NCI-H2081 treated with DMSO at 0.1 percent for 48 hours (cell line): ENCODE measurements at regions not wholly inside any gene's neighbourhood (a gene's known extent, or its start where the extent isn't known, plus 50 kb on each side); places are given as distances from the start of the nearest gene placed in this dataset.

ENCODE experiments used
- DNase-seq: peaks from one replicate; lab custom pipeline; 2025; lab: John Stamatoyannopoulos, UW

- no peak for DNase-seq
These were observed 279.1 kb upstream of the PLET1 start for GRCh38 chr11:112539741-112540140.

- no peak for DNase-seq
These were observed 279.6 kb upstream of the PLET1 start for GRCh38 chr11:112540261-112540660.

GRCh38 chr11:112541140-112542046 is 280.7 kb upstream of the PLET1 start:
- no peak for DNase-seq

DNA sequence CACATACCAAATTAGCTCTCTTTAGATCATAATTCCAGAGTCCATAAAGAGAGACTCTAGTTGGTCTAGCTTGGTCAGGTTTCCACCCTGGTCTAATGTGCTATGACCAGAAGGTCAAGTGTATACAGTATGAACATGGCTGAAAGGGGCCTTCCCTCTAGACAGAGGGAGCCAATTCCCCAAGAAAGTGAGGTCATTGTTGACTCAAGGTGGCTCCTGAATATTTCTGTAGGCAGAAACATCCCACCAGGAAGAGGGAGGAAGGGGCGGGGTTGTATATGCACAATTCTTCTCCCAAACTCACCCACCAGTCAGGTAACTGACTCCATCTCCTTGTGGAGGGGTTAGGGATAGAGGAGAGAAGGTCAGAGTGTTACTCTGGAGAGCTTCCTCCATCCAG is 281.8 kb upstream of the PLET1 start:
- no peak for DNase-seq

DNA sequence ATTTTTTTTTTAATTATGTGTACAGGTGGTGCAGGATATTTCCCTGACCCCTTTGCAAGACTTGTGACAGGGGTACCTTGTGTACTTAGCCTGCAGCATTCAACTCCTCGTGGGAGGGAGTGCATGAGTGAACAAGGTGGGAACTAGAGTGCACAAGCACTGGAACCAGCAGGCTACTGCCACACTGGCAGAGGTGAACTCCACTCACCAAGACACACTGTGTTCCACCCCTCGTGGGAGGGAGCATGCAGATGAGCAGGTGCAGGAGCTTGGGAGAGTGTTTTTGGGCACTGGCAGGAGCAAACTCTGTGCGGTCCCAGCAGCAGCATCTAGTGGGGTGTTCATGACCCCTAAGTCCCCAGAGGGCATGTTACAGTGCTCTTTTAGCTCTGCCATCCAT is 282.7 kb upstream of the PLET1 start:
- no peak for DNase-seq

DNA sequence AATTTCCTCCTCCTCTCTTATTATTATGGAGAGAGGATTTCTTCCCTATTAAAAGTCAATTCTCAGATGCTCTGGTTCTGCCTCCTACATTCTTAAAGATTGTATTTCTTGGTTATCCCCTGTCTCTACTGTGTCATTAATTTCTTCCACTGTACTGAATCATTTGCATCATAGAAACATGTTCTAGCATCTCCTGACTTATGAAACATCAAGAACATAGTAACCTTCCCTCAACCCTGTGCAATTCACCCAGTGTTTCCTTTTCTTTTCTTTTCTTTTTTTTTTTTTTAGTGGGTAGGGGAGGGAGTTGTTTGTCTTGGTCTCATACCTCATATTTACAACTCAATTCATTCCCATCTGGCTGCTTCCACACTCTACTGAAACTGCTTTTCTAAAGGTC is 288.0 kb upstream of the PLET1 start:
- no peak for DNase-seq

- DNase-seq: no peak
These were observed 292.6 kb upstream of the PLET1 start for GRCh38 chr11:112553205-112553731.

- no peak for DNase-seq
These were observed 293.9 kb upstream of the PLET1 start for GRCh38 chr11:112554586-112554985.

DNA sequence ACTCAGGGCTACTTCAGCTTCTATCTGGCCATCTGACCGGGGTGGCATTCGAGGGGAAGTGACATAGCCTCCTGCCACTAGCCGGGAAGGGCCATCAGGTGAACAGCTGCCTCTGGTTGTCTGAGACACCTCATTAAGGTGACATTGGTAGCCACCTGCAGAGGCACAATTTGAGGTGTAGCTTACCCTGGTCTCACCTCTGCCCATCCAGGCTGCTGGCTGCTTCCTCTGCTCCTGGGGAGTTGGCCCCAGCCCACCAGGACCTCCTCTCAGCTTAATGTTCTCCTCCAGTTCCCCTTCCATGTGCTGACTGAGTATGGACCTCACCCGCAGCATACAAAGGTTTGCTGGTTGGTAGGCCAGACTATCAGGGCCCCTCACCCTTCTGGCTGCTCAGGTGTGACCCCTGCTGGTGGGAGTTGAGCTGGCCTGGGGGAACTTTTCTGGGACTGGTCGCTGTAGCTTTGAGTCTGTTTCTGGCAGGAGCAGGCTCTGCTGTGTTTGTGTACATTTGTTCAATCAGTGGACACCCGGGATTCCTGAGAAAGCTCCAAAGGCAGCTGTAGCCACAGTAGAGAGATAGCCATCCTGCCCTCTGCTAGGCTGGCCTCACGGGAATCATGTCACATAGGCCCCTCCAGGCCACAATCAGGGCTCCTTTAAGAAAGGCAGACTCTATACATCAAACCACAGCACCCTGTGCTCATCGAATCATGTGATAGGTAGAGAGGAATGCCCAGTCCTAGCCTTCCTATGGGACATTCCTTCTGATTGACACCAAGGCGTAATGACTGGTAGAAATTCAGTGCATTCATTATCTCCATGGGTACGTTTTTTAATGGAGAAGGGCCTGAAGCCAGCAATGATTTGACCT is 295.1 kb upstream of the PLET1 start:
- no peak for DNase-seq

DNA sequence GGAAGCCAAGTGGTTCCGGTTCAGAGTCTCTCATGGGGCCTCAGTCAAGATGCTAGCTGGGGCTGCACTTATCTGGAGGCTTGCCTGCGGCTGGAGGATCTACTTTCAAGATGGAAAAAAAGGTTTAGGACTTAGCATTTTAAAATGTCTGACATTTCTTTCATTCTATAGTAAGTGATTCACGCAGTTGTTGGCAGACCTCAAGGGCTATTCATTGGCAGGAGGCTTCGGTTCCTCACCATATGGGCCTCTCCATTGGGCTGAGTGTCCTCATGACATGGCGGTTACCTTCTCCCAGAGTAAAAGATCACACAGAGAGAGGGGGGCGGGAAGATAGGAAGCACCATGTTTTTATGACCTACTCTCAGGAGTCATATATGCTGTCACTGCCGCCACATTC is 298.0 kb upstream of the PLET1 start:
- no peak for DNase-seq

GRCh38 chr11:112563808-112564207 is 303.1 kb upstream of the PLET1 start:
- no peak for DNase-seq

GRCh38 chr11:112564228-112564955 is 303.7 kb upstream of the PLET1 start:
- DNase-seq: no peak

DNA sequence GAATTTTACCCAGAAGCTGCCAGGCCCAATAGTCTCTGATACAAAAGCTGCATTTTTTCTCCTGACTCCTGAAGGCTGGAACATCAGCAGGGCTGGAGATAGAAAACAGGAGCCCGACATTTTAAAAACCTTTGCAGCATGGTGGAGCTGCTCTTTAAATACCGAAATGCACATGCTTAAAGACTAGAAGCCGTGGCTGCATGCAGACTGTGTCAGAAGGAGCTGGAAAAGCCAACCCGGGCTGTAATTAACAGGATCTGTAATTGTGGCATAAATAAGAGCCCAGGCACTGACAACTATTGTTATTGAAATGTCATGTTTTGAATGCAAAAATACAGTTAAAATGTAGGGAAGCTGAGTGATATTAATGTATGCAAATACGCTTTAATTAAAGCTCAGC is 304.9 kb upstream of the PLET1 start:
- DNase-seq: no peak

DNA sequence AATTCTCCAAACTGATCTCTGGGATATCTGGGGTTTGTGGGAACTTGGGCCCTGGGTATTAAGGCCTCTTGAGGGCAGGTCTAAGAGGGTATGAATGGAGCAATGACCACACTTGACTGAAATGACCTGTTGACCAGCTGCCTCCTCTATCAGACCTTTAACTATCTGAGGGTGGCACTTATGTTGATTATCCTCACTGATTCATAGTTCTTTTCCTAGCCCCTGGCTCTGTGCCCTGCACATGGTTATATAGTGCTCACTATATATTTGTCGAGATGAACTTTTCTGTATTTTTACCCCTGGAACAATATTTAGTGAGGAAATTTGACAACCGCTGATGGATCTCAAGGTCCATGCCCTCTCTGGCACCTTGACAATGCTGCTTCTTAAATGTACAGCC is 305.5 kb upstream of the PLET1 start:
- no peak for DNase-seq

GRCh38 chr11:112570333-112570732 is 309.7 kb upstream of the PLET1 start:
- no peak for DNase-seq

DNA sequence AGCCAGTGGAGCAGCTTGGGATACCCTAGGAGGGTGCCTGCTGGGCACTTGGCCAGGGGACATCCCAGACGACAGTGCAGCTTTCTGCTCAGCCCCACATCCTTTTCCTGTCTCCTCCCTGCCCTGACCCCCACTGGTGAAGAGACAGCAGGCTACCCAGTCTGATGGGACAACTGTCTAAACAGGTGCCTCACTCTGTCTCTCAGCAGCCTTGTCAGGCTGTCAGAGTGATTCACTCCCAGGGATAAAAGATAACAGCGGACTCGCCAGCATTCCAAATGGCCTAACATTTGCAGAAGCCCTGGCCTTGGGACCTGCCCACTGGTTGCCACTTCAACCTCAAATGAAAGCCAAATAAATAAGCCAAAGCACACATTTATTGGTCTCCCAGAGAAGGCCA is 318.6 kb upstream of the PLET1 start:
- DNase-seq: no peak

DNA sequence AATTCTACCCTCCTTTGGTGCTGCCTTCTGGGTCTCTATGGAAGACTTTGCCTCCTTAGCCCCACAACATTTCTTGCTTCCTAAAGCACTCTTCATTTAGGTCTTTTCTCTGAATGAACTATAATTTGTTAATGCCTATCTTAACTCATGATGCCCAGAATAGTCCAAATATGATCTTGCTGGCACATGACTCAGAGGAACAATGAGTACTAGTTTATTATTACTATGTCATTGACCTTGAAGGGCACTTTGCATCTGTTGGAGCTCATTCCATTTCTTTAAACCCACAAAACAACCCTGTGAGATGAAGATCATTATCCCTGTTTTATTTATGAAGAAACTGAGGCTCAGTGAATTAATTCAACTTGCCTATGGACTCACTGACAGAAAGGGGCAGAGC is 320.2 kb upstream of the PLET1 start:
- no peak for DNase-seq

- DNase-seq: no peak
These were observed 321.1 kb upstream of the PLET1 start for GRCh38 chr11:112581747-112582146.

DNA sequence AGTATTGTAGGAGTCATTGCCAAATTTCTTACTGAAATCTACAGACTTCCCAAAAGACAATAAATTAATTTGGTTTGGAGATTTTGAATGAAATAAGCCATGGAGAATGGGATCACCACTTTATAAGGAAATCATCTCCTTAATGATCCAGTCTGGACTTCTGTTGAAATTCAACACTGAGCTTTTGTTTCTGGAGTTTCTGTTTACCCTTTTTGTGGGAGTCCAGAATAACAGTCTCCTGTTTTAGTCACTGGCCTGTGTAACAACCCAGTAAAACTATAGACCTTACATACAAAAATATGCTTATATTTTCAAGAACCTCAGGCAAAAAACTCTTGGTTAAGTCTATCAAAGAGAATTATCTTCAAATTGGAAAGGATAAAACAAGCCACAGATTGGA is 321.7 kb upstream of the PLET1 start:
- no peak for DNase-seq

DNA sequence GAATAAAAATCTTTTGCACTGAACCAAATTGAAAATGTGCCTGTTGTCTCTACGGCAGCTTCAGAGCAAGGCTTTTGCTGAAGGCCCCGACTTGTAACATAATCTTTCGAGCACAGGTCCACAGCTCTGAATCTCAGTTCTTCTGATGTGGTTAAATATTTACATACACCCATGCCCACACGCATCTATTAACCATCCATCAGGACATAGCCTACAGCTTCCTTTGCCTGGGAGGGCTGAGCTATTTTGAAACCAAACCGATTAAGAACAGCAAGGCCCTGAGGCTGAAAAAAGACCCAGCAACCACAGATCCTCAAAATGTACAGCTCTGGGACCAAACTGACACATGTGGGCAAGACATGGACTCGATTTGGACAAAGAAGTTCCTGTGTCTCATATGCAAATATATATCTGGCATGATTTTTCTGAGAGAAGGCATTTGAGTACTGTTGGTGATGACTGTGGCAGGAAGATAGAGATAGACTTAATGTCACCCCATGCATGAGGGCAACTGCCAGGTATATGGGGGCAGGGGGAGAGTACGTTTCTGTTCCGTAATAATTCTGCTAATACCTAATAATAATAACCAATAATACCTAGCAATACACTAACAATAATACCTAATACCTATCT is 322.7 kb upstream of the PLET1 start:
- DNase-seq: no peak

DNA sequence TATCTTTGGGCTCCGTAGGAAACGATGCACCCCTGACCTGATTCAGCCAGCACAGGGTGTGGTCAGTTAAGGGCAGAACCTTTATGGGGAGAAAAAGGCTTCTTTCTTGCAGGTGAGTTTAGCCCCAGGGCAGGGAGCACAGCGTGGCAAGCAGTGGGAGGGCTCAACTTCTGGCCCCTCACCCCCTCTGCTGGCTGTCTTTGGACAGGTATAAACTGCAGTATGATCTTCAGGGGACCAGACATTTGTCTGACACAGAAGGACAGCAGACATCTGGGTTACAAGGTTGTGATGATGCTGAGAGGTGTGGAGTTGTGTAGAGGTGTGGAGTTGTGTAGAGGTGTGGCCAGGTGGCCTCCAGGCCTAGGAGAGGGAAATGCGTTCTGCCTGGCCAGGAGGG is 324.0 kb upstream of the PLET1 start:
- DNase-seq: no peak

GRCh38 chr11:112587664-112588063 is 327.0 kb upstream of the PLET1 start:
- no peak for DNase-seq
